Endodermal cell (in vitro differentiated cells): ENCODE measurements at regions not wholly inside any gene's neighbourhood (a gene's known extent, or its start where the extent isn't known, plus 50 kb on each side); places are given as distances from the start of the nearest gene placed in this dataset.

Experiments
- DNase-seq: peaks from one replicate; pipeline ENCODE4 v3.0.0-alpha.2; 2017
- H3K27ac ChIP-seq: 2 replicates; pipeline ENCODE4 v1.5.1; 2013; ENCODE audit warnings: mild to moderate bottlenecking, low read depth, low read length, moderate library complexity
- H3K27me3 ChIP-seq: 2 replicates; pipeline ENCODE4 v1.6.1; 2013; ENCODE audit warnings: mild to moderate bottlenecking, low read length, moderate library complexity; ENCODE audit not compliant: insufficient read depth, control insufficient read depth, poor library complexity, severe bottlenecking
- H3K36me3 ChIP-seq: 2 replicates; pipeline ENCODE4 v1.7.0; 2013; ENCODE audit warnings: mild to moderate bottlenecking, low read length, moderate library complexity; ENCODE audit not compliant: control insufficient read depth, insufficient read depth
- H3K4me1 ChIP-seq: one replicate; pipeline ENCODE4 v1.7.0; 2013; ENCODE audit warnings: low read length; ENCODE audit not compliant: control insufficient read depth, insufficient read depth
- H3K4me3 ChIP-seq: 2 replicates; pipeline ENCODE4 v1.5.1; 2013; ENCODE audit warnings: mild to moderate bottlenecking, low read length, moderate library complexity
- H3K9ac ChIP-seq: 2 replicates; pipeline ENCODE4 v1.6.1; 2013; ENCODE audit warnings: mild to moderate bottlenecking, low read length, moderate library complexity; ENCODE audit not compliant: poor library complexity, severe bottlenecking; ENCODE audit errors: extremely low read depth
- H3K9me3 ChIP-seq: 2 replicates; pipeline ENCODE4 v1.6.1; 2013; ENCODE audit warnings: mild to moderate bottlenecking, low read length, moderate library complexity; ENCODE audit not compliant: control insufficient read depth
- H3K27ac Mint-ChIP-seq: 2 replicates; pipeline ENCODE4 v1.8.0; 2020; ENCODE audit warnings: mixed read lengths
- H3K27me3 Mint-ChIP-seq: 2 replicates; pipeline ENCODE4 v1.8.0; 2021; ENCODE audit warnings: mild to moderate bottlenecking, mixed read lengths; ENCODE audit not compliant: insufficient read depth
- H3K36me3 Mint-ChIP-seq: 2 replicates; pipeline ENCODE4 v1.8.0; 2020; ENCODE audit warnings: low read depth, mixed read lengths
- H3K4me1 Mint-ChIP-seq: 2 replicates; pipeline ENCODE4 v1.8.0; 2020; ENCODE audit warnings: mixed read lengths
- H3K4me3 Mint-ChIP-seq: 2 replicates; pipeline ENCODE4 v1.8.0; 2020; ENCODE audit warnings: mild to moderate bottlenecking, moderate library complexity, mixed read lengths
- H3K9me3 Mint-ChIP-seq: 2 replicates; pipeline ENCODE4 v1.8.0; 2020; ENCODE audit warnings: mild to moderate bottlenecking, mixed read lengths
- WGBS, 2 experiments: methylation state at CpG; one replicate each; pipeline versions ENCODE4 v1.1.5 to v1.1.7; 2013; ENCODE audit warnings: missing lambda C conversion rate in 2 of 2, mixed read lengths in 1 of 2; ENCODE audit not compliant: insufficient coverage in 1 of 2, insufficient read length in 1 of 2; 5-methylcytosine and 5-hydroxymethylcytosine counted together
- TF ChIP-seq, protein P1 (sequence below): fragments of 200-600 bp; sonication (generic); conservative IDR thresholded peaks from 2 replicates; pipeline ENCODE4 v1.5.0; 2021; ENCODE audit warnings: antibody characterized with exemption, mild to moderate bottlenecking

GRCh38 chr4:177975315-177975987 is 533.2 kb upstream of the AGA start:
- Histone ChIP-seq H3K36me3 (no peaks in the 10 kb centered on the region), H3K4me1 (no peaks in the 10 kb centered on the region), H3K27me3 (no peaks in the 10 kb centered on the region), H3K27ac (no peak overlapping the region), H3K9me3 (no peaks in the 10 kb centered on the region), H3K9ac (no peak overlapping the region), H3K4me3 (no peak overlapping the region)
- no peaks in the 10 kb centered on the region for H3K36me3 Mint-ChIP-seq
- H3K27me3 Mint-ChIP-seq, result no peaks in the 10 kb centered on the region
- TF ChIP-seq, protein P1, sequence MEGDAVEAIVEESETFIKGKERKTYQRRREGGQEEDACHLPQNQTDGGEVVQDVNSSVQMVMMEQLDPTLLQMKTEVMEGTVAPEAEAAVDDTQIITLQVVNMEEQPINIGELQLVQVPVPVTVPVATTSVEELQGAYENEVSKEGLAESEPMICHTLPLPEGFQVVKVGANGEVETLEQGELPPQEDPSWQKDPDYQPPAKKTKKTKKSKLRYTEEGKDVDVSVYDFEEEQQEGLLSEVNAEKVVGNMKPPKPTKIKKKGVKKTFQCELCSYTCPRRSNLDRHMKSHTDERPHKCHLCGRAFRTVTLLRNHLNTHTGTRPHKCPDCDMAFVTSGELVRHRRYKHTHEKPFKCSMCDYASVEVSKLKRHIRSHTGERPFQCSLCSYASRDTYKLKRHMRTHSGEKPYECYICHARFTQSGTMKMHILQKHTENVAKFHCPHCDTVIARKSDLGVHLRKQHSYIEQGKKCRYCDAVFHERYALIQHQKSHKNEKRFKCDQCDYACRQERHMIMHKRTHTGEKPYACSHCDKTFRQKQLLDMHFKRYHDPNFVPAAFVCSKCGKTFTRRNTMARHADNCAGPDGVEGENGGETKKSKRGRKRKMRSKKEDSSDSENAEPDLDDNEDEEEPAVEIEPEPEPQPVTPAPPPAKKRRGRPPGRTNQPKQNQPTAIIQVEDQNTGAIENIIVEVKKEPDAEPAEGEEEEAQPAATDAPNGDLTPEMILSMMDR, result no peak
- WGBS, 2 experiments, result 94 to 96% methylated on average over 2 of the region's 2 CpGs
- H3K9me3 Mint-ChIP-seq, result no peaks in the 10 kb centered on the region
- H3K27ac Mint-ChIP-seq, result no peak overlapping the region
- H3K4me1 Mint-ChIP-seq, result no peaks in the 10 kb centered on the region
- no peak for DNase-seq
- no peak overlapping the region for H3K4me3 Mint-ChIP-seq

DNA sequence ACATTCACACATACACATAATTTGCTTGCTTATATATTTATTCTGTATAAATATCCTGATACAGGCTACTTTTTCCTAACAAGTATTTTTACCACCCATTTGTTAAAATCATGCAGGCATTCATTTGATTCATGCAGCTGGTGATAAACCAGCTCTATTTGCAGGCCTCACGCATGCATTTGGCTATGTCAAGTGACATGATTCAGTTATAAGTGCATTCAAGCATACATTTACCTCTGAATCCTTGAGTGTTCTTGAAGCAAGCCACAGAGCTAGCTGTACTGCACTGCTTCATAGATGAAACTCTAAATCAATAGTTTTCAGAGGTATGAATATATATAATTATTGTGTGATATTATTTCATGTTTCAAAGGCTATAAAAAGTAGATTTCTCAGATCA is 544.0 kb upstream of the AGA start:
- no peaks in the 10 kb centered on the region for H3K4me1 Mint-ChIP-seq
- H3K4me3 ChIP-seq, result no peak overlapping the region
- no peaks in the 10 kb centered on the region for H3K9me3 Mint-ChIP-seq
- no peak overlapping the region for H3K27ac Mint-ChIP-seq
- DNase-seq, result no peak
- TF ChIP-seq, protein P1, result no peak
- H3K4me3 Mint-ChIP-seq, result no peak overlapping the region
- no peak overlapping the region for H3K9ac ChIP-seq
- H3K9me3 ChIP-seq, result no peaks in the 10 kb centered on the region
- no peaks in the 10 kb centered on the region for H3K36me3 ChIP-seq
- no peaks in the 10 kb centered on the region for H3K27me3 ChIP-seq
- H3K36me3 Mint-ChIP-seq, result no peaks in the 10 kb centered on the region
- H3K27ac ChIP-seq, result no peak overlapping the region
- H3K4me1 ChIP-seq, result peaks cover 2% of the 10 kb centered on the region
- WGBS, 2 experiments, result 100% methylated on average over 1 of the region's 1 CpG; no CpG with 5 or more reads in 1 of the 2 experiments
- no peaks in the 10 kb centered on the region for H3K27me3 Mint-ChIP-seq

GRCh38 chr4:177987896-177988295 is 545.7 kb upstream of the AGA start:
- Mint-ChIP-seq H3K27me3 (no peaks in the 10 kb centered on the region), H3K27ac (no peak overlapping the region), H3K4me1 (no peaks in the 10 kb centered on the region), H3K9me3 (no peaks in the 10 kb centered on the region), H3K36me3 (no peaks in the 10 kb centered on the region), H3K4me3 (no peak overlapping the region)
- Histone ChIP-seq H3K27ac (no peak overlapping the region), H3K4me1 (peaks cover 2% of the 10 kb centered on the region), H3K9me3 (no peaks in the 10 kb centered on the region), H3K36me3 (no peaks in the 10 kb centered on the region), H3K4me3 (no peak overlapping the region), H3K27me3 (no peaks in the 10 kb centered on the region), H3K9ac (no peak overlapping the region)
- no peak for DNase-seq
- TF ChIP-seq, protein P1, result no peak
- 50 to 73% methylated on average over 1 of the region's 1 CpG for WGBS, 2 experiments
